HG02798 (cell line): ENCODE measurements at regions not wholly inside any gene's neighbourhood (a gene's known extent, or its start where the extent isn't known, plus 50 kb on each side); places are given as distances from the start of the nearest gene placed in this dataset.
"Not testable (repeated sequence)": the region's sequence is repeated elsewhere in the genome, so short reads cannot be mapped to it uniquely, and the experiment has no call there.

ENCODE experiments used
- ATAC-seq: cut with Tn5 transposase; IDR thresholded peaks from one replicate; pipeline ENCODE4 v1.9.1; 2021; ENCODE audit warnings: mild to moderate bottlenecking; ENCODE audit not compliant: unreplicated experiment, poor library complexity

DNA sequence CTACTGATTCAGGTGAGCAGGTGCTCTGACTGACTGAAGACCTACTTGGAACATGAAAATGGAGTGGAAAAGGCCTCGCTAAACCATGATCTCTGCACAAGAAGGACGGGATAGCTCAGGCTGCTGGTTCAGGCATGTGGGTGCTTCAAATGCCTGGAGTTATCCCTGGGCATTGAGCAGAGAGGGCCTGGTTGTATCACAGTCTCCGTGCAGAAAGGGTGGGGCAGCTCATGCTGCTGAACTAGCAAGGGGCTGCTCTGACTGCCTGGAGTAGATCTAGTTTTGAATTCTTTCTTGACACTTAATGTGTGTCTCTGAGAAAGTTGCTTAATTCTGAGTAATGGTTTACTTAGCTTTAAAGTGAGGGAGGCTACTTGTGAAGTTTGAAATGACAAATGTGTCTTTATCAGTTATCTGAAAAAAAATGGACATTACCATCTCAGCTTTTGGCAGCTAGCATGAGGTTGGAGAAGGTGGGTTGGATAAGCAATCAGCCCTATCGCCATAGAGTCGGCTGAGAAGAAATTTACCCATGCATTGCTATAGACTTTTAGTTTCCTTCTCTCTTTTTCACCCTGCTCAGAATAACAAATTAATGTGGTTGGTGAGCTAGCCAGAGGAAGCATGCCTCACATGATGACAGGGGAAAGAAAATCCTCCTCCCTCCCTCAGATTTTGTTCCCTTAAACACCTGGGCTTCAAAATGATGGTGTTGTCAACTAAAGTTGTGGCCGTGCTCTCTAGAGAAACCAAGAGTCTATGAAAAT is 832.4 kb downstream of the STIM2 start:
- ATAC-seq = no peak

DNA sequence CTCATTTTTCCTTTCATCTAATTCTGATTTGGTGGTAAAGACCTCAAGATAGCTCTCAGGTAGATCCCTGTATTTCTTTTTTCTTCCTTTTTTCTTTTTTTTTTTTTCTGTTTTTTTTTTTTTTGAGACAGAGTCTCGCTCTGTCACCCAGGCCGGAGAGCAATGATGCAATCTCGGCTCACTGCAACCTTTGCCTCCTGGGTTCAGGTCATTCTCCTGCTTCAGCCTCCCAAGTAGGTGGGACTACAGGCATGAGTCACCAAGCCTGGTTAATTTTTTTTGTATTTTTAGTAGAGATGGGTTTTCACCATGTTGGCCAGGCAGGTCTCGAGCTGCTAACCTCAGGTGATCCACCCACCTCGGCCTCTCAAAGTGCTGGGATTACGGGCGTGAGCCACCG is 835.6 kb downstream of the STIM2 start:
- not testable (repeated sequence) for ATAC-seq

DNA sequence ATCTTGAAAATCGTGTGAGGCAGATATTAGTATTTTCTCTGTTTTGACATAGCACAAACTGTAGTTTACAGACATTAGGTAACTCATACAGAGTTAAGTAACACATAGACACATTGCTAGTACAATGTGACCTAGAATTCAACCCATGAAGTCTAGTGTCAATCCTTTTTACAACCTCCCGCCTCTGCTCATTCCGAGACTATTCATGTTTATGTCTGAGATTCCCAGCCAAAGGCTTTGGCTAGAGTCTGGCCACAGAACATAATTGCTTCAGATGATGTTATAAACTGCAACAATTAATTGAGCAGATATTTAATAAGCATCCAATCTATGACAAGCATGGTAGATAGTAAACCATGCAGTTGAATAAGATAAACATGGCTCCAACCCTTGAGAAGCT is 841.0 kb downstream of the STIM2 start:
- no peak for ATAC-seq

DNA sequence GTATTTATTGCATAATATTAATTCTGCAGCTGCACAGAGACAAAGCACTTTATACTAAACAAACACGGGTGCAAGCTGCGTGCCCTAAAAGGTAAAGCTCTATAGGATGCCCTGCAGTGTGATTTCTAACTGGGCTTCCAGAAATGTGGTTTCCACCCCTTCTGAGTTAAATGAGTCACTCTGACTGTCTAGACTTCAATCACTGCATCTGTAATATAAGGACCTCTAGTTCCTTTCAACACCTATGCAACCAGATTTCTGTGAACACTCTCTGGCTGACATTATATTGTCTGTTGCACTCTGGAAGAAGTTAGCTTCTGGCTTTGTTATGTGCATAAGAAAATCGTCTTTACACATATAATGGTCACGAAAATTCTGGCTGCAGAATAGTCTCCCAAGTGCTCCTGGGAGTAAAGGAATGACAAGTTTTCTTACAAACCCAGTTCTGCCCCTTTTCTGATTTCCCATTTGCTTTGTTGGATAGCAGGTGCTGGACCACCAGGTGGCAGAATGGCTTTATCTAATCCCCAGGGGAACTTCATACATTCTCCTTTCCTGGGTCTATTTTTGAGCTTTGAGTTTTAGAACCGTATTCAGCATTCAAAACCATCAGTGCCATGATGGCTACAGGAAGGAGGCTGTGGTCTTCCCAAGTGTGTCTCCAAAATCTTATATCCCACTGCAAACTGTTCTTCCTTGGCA is 842.2 kb downstream of the STIM2 start:
- ATAC-seq = no peak

DNA sequence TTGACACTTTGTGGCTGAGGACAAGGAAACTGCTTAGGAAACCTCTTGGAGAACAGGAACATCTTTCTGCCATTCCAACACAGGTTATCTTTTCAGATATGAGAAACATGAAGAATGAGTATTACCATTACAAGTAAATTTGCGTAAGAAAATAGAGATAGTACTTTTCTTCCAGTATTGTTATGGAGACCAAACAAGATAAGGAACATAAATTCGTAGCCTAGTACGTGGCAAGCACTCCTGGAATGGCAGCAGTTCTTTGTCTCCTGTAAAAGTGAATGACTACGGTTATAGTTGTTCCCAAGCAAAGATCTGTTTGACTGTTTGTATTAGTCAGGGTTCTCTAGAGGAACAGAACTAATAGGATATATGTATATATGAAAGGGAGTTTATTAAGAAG is 843.1 kb downstream of the STIM2 start:
- ATAC-seq = no peak

DNA sequence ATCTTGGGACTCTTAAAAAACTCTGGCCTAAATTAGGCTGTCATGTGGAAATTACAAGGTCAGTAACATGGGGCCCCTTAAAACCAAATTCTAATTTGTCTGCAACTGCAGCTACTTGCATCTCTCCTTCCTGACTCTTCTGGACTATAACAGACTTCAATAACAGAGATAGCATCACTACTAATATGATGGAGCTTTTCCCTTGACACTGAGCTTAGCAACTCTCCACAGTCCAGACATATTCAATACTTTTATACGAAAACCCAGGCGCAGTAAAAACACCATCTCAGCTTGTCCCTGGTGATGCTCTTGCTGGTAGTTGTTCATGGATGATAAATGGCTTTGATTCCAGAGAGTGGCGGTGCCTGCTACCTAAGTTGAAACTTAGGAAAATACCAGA is 850.4 kb downstream of the STIM2 start:
- no peak for ATAC-seq

DNA sequence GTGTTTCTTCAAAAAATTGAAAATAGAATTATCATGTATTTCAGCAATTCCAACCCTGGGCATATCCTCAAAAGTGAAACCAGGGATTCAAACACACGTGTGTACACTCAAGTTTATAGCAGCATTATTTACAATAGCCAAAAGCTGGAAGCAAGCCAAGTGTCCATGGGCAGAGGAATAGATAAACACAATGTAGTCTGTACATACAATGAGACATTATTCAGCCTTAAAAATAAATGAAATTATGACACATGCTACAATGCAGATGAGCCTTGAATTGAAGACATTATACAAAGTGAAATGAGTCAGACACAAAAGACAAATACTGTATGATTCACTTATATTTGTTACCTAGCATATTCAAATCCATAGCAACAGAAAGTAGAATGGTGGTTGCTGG is 853.4 kb downstream of the STIM2 start:
- no peak for ATAC-seq

DNA sequence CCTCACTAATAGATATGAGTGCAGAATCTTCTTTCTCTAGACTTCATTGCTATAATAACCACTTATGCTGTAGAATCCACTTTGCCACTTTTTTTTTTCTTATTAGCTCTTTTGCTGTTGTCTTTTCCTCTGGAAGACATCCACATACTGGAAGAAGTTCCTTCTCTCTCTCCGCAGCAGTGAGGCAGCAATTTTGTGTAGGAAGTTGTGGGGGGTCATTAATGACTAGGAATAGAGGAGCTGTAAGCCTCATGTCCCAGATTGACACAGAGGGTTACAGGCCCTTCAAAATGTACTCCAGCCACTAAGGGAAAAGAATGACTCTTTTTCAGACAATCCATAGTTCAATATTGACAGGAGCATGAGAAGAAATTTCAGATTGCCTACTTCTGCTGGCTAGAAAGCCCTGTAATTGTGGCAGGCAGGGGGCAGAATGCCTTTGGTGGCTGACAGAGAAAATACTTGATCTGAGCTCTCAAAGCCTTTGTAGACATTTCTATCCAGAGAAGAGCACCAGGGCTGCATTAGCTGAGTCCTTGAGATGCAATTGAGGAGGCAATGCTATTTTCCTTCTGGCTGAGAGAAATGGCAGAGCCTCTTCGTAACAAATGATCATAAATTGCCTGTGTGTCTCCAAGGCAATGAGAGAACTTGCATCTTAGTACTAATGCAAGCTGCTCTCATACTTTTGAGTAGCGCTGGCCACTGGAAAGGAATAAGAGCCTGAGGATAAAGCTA is 856.2 kb downstream of the STIM2 start:
- no peak for ATAC-seq

DNA sequence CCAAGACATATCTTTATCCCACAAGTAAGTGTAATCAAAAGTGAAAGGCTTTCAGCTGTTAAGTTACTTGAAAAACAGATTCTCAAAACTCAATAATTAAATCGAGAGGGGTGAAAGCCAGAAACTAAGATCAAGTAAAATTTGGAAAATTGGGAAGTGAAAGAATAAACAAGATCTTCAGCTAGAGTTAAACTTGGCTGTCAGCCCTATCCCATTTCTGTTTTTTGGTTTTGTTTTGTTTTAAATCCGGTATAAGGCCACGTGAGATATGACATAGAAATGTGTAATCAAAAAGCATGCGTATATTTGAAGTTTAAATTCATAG is 856.8 kb downstream of the STIM2 start:
- ATAC-seq = no peak

DNA sequence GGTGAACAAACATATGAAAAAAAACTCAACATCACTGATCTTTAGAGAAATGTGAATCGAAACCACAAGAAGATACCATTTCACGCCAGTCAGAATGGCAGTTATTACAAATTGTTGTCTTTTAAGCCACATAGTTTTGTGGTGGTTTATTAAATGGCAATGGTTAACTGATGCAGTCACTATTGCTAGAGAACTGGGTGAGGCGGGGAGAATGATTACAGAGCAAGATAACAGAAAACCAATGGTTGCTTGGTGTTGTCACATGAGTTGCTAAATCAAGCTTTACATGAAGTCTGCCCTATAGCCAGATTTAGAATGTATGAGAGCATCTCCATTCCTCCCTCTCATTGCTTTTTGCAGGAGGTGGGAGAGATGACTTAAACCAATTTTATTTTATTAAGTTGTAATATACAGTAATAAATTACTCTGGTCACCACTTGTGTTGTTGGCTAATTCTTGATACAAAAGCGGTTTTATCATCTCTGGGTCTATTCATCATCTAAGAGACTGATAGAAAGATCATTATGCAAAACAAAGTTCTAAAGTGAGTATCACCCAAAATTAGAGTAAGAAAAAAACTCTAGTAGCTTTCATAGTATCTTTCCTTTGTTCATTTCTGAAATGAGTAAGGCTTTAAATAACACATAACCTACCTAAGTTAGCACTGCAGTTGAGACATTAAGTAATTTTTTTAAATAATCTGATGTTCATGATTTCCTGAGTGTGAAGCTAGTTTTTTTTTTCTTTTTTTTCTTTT is 859.5 kb downstream of the STIM2 start:
- peak; percentile 73 for ATAC-seq

DNA sequence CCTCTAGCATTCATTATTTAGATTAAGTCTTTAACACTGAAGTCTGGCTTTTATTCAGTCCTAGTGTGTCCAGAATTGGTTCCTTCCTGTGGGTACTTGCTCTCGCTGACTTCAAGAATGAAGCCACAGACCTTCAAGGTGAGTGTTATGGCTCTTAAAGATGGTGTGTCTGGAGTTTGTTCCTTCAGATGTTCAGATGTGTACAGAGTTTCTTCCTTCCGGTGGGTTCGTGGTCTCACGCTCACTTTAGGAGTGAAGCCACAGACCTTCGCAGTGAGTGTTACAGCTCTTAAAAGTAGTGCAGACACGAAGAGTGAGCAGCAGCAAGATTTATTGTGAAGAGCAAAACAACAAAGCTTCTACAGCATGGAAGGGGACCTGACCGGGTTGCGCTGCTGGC is 860.6 kb downstream of the STIM2 start:
- ATAC-seq = no peak

DNA sequence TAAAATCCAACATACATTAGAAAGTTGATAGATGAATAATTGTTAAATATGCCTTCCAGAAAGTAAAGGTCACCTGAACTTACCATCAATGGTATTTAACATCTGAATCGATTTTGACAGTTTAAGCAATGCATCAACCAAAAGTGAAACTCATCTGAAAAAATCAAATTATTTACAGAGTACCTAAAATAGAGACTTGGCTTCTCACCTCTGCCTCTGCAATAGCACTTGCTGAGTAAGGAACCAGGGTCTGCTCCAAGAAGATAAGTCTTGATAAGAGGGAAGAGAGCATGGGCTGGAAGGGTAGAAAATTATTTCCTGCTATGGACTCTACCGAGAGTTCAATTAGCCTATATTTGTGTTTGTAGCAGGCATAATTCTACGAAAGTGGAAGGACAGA is 868.3 kb downstream of the STIM2 start:
- no peak for ATAC-seq

DNA sequence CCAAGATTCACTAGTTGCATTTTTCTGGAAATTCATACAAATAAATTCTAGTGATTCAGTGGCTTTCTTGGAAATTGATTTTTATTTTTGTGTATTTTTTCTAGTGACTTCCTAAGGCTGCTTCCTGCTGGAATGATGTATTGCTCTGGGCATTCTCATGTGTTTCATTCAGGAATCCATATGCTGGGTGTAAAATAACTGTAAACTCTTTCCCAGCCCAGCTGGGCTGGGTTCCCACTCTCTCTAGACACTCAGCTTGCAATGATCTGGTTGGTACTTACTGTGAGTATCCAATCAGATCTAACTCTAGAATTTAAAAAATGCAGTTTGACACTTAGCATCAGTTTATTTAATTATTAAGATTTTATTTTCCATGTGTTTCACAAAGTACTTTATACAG is 882.2 kb downstream of the STIM2 start:
- no peak for ATAC-seq

DNA sequence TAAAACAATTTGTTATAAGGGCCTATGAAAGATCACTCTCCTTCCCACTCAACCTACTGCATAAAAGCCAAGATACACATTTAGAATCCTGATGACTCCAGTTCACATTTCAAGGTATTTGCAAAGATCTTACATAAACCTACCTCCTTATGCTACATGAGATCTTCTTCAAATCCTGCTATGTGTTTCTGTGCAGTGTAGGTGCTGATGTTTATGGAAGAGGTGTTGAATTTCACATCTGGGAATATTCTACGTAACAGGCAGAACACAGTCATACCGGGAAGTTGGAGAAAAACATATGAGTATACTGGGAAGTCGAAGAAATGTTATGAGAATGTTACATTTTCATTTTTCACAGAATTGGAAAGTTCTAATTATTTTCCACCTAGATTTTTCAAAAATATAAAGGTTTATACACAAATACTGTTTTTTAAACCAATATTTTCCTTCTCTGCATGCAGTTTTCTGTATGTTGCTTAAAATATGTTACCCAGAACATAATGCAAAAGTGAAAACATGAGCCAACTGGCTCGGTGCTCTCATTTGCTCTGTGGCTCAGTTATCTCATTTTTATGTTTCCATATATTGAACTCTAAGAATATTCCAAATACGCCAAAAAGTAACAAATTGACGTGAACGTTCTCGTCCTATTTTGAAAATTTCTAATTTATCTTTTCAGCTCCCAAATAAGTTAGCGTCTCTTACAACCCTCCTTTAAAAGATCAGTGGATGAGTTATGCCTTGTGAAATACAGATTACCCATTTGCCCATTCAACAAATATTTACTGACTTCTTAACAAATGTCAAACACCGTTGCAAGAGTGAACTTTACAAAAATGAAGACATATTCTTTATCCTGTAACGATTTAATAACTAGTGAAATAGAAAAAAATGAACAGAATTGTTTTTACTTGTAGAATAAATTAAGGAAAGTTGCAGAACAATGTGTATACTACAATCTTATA is 899.3 kb downstream of the STIM2 start:
- no peak for ATAC-seq

DNA sequence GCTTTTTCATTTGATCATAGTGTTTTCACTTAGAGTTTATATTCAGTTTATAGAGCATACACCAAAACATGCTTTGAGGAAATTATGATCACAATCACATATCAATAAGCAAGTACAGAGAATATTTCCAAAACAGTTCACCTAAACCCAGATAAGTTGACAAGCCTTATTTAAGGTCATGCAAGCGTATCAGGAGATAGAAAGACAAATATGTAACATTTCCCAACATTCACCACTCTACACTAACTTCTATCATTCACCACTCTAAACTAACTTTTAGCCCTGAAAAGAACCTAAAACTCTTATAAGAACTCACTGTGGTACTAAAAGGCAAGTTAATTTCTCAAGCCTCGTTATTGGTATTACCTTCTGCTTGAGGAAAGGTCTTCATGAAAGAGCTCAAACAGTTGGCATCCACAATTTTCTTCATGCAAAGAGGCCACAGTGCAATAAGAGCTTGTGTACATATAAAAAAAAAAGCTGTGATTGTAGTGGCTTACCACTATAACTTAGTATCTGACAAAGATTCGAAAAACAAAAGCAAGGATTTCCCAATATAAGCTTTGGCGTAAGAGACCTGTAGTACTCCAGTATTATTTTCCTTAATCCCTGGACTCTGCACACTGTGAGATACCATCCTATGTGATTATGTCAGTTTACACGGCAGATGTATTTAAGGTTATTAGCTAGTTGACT is 903.3 kb downstream of the STIM2 start:
- no peak for ATAC-seq

DNA sequence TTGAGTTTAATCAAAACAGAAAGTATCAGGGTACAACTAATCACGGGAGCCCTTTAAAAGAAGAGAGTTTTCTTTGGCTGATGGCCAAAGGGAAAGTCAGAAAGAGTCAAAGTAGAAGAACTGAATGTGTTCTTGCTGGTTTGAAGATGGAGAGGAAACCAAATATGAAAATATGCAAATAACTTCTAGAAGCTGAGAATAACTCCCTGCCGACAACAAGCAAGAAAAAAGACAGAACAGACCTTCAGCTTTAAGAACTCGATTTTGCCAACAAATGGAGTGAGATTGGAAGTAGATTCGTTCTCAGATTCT is 903.8 kb downstream of the STIM2 start:
- peak; percentile 47 for ATAC-seq

DNA sequence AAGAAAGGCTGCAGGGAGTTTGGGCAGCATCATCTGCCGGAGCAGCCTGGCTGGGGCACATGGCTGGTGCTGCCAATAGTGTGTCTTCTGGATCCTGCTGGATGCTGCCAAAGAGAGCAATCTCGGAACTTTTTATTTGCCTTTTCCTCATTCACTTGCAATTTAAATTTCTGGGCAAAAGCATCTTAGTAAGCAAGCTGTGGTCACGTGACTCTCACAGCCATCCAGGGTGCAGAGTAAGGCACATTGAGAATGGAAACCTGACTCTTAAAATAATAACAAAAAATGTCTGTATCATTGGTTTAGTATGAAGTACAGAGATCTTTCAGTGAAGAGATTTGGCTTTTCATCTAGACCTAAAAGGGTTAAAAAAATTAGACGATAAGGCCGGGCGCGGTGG is 910.3 kb downstream of the STIM2 start:
- ATAC-seq = no peak

DNA sequence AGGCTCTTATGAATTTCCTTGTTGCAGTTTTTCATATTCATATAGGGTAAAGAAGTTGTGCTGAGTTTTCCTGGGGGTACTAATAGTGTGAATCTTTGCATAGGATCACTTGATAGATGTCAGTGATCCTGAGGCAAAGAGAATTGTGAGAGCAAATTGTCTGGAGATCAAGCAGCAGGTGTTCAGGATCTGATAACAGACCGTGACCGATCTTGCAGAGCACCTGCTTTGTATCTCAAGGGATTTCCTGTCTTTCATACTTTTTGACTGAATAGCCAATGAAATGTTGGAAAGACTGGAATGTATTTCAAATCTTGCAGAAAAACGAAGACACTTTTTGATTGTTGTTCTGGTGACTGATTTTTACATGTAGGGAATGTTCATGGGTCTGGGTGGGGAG is 914.5 kb downstream of the STIM2 start:
- no peak for ATAC-seq

DNA sequence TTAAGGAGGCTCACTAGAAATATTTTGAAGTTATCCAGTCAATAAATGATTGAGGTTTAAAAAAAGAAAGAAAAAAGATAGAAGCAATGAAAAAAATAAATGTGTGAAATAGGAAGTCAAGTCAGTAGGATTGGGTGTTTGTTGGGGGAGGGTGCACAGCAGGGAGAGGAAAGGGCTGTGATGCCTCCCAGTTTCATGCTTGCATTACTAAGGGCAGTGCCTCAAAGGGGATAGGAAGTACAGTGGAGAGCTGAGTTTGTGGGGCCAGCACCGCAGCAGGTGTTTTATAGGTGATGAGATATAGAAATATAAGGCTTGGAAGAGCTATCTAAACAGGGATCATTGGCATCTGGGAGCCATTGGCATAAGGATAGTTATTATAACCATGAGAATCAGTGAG is 919.2 kb downstream of the STIM2 start:
- no peak for ATAC-seq
